ENCODE measurements at regions not wholly inside any gene's neighbourhood (a gene's known extent, or its start where the extent isn't known, plus 50 kb on each side); places are given as distances from the start of the nearest gene placed in this dataset.

GRCh38 chr6:158912655-158913054 is 87.3 kb downstream of the RSPH3 start:
- no peak overlapping the region for H3K4me3 ChIP-seq
- H3K27me3 ChIP-seq: no peaks in the 10 kb centered on the region
- DNase-seq: peak in 1 of 3 donors; percentile 66
- peaks cover 0 to 20% (median 9%) of the 10 kb centered on the region in 4 donors for H3K4me1 ChIP-seq
- no peaks in the 10 kb centered on the region for H3K9me3 ChIP-seq
- H3K36me3 ChIP-seq: no peaks in the 10 kb centered on the region
- peak overlapping the region; percentile 66 to 83 (median 80) for H3K27ac ChIP-seq
- TF ChIP-seq CTCF (IDR thresholded peaks at IDR 0.05) (no peak), POLR2A (IDR thresholded peaks at IDR 0.05) (no peak)

GRCh38 chr6:158911746-158912480 is 88.1 kb downstream of the RSPH3 start:
- Histone ChIP-seq H3K4me1 (peaks cover 0 to 13% (median 9%) of the 10 kb centered on the region in 4 donors), H3K4me3 (no peak overlapping the region), H3K27me3 (no peaks in the 10 kb centered on the region), H3K36me3 (no peaks in the 10 kb centered on the region), H3K27ac (peak overlapping the region; percentile 66 to 83 (median 80)), H3K9me3 (no peaks in the 10 kb centered on the region)
- TF ChIP-seq POLR2A (IDR thresholded peaks at IDR 0.05) (no peak), CTCF (IDR thresholded peaks at IDR 0.05) (no peak)
- peak in 2 of 3 donors; percentile 65 to 66 for DNase-seq

GRCh38 chr6:158910484-158911440 is 89.2 kb downstream of the RSPH3 start:
- Histone ChIP-seq H3K4me3 (peak overlapping the region in 1 of 4 donors; percentile 2), H3K27me3 (no peaks in the 10 kb centered on the region), H3K4me1 (peaks cover 0 to 13% (median 9%) of the 10 kb centered on the region in 4 donors), H3K36me3 (no peaks in the 10 kb centered on the region), H3K27ac (peak overlapping the region in 2 of 4 donors; percentile 80 to 83), H3K9me3 (no peaks in the 10 kb centered on the region)
- TF ChIP-seq CTCF (IDR thresholded peaks at IDR 0.05): no peak
- no peak for TF ChIP-seq POLR2A (IDR thresholded peaks at IDR 0.05)
- peak in 1 of 3 donors; percentile 45 for DNase-seq

- peak overlapping the region in 1 of 4 donors; percentile 2 for H3K4me3 ChIP-seq
- DNase-seq: no peak
- H3K27me3 ChIP-seq: no peaks in the 10 kb centered on the region
- no peaks in the 10 kb centered on the region for H3K36me3 ChIP-seq
- peaks cover 0 to 13% (median 9%) of the 10 kb centered on the region in 4 donors for H3K4me1 ChIP-seq
- peaks cover 0 to 7% (median 2%) of the 10 kb centered on the region in 4 donors for H3K9me3 ChIP-seq
- no peak for TF ChIP-seq POLR2A (IDR thresholded peaks at IDR 0.05)
- no peak for TF ChIP-seq CTCF (IDR thresholded peaks at IDR 0.05)
- H3K27ac ChIP-seq: peak overlapping the region in 2 of 4 donors; percentile 80 to 83
Measured at GRCh38 chr6:158909938-158910337, 90.1 kb downstream of the RSPH3 start.

GRCh38 chr6:158908606-158909005 is 89.4 kb upstream of the EZR start:
- Histone ChIP-seq H3K27me3 (no peaks in the 10 kb centered on the region), H3K4me3 (no peak overlapping the region), H3K27ac (no peak overlapping the region), H3K4me1 (peaks cover 0 to 13% (median 9%) of the 10 kb centered on the region in 4 donors), H3K9me3 (peaks cover 0 to 11% (median 2%) of the 10 kb centered on the region in 4 donors), H3K36me3 (no peaks in the 10 kb centered on the region)
- TF ChIP-seq CTCF (IDR thresholded peaks at IDR 0.05): no peak
- no peak for TF ChIP-seq POLR2A (IDR thresholded peaks at IDR 0.05)
- no peak for DNase-seq

All from Peyer's patch (tissue), 4 donors.